ENCODE measurements at regions not wholly inside any gene's neighbourhood (a gene's known extent, or its start where the extent isn't known, plus 50 kb on each side); places are given as distances from the start of the nearest gene placed in this dataset.

- no peak for TF ChIP-seq CTCF (IDR thresholded peaks at IDR 0.05; ENCODE audit: insufficient read depth, low read depth, low read length, missing control alignments)
- no peak overlapping the region for H3K4me3 ChIP-seq (ENCODE audit: low read length)
- DNase-seq (ENCODE audit: low read depth), result no peak
Observed at GRCh38 chr17:15086776-15087295, 178.3 kb downstream of the PMP22 start.

GRCh38 chr17:15085890-15086677 lies 179.0 kb downstream of the PMP22 start:
- no peak for TF ChIP-seq CTCF (IDR thresholded peaks at IDR 0.05; ENCODE audit: insufficient read depth, low read depth, low read length, missing control alignments)
- DNase-seq (ENCODE audit: low read depth), result no peak
- H3K4me3 ChIP-seq (ENCODE audit: low read length), result no peak overlapping the region

GRCh38 chr17:15083225-15083624 lies 181.9 kb downstream of the PMP22 start:
- no peak for TF ChIP-seq CTCF (IDR thresholded peaks at IDR 0.05; ENCODE audit: insufficient read depth, low read depth, low read length, missing control alignments)
- no peak for DNase-seq (ENCODE audit: low read depth)
- H3K4me3 ChIP-seq (ENCODE audit: low read length), result no peak overlapping the region

- no peak overlapping the region for H3K4me3 ChIP-seq (ENCODE audit: low read length)
- no peak for DNase-seq (ENCODE audit: low read depth)
- no peak for TF ChIP-seq CTCF (IDR thresholded peaks at IDR 0.05; ENCODE audit: insufficient read depth, low read depth, low read length, missing control alignments)
Observed at GRCh38 chr17:15081008-15081407, 184.1 kb downstream of the PMP22 start.

GRCh38 chr17:15078570-15078969 lies 186.6 kb downstream of the PMP22 start:
- H3K4me3 ChIP-seq (ENCODE audit: low read length), result no peak overlapping the region
- TF ChIP-seq CTCF (IDR thresholded peaks at IDR 0.05; ENCODE audit: insufficient read depth, low read depth, low read length, missing control alignments), result no peak
- no peak for DNase-seq (ENCODE audit: low read depth)

- H3K4me3 ChIP-seq (ENCODE audit: low read length), result no peak overlapping the region
- DNase-seq (ENCODE audit: low read depth), result no peak
- TF ChIP-seq CTCF (IDR thresholded peaks at IDR 0.05; ENCODE audit: insufficient read depth, low read depth, low read length, missing control alignments), result no peak
Observed at GRCh38 chr17:15076991-15077663, 188.0 kb downstream of the PMP22 start.
